MCF 10A (cell line): ENCODE measurements at regions not wholly inside any gene's neighbourhood (a gene's known extent, or its start where the extent isn't known, plus 50 kb on each side); places are given as distances from the start of the nearest gene placed in this dataset.
"Not testable (repeated sequence)": the region's sequence is repeated elsewhere in the genome, so short reads cannot be mapped to it uniquely, and the experiment has no call there.

ENCODE experiments used
- BruUV-seq: library from RNA; stranded (reverse); fragments of 400-500 nt; replicated peaks from 2 replicates; lab custom pipeline; 2021; lab: Mats Ljungman, UMichigan
- CTCF ChIA-PET: fragments of 300-600 bp; sonication (Branson Sonifier 250); formaldehyde crosslinking; extraction: SDS; loops from one replicate; lab custom pipeline; 2021; ENCODE audit warnings: antibody characterized with exemption, inconsistent platforms; lab: Yijun Ruan, JAX
- POLR2A ChIA-PET: fragments of 300-600, 350-650 bp; sonication (Branson Sonifier 250); formaldehyde crosslinking; extraction: SDS; loops from one replicate; lab custom pipeline; 2020; ENCODE audit warnings: antibody characterized with exemption, inconsistent platforms; lab: Yijun Ruan, JAX
- DNase-seq: peaks from one replicate; pipeline ENCODE4 v3.0.0-alpha.2; 2018; ENCODE audit not compliant: unreplicated experiment
- H3K27ac Mint-ChIP-seq: one replicate; pipeline ENCODE4 v1.8.0; 2022; ENCODE audit warnings: mild to moderate bottlenecking, low read depth, mixed read lengths; ENCODE audit not compliant: unreplicated experiment
- H3K27me3 Mint-ChIP-seq: one replicate; pipeline ENCODE4 v1.8.0; 2022; ENCODE audit warnings: mixed read lengths; ENCODE audit not compliant: insufficient read depth, unreplicated experiment
- H3K36me3 Mint-ChIP-seq: one replicate; pipeline ENCODE4 v1.8.0; 2022; ENCODE audit warnings: mild to moderate bottlenecking, moderate library complexity, mixed read lengths; ENCODE audit not compliant: insufficient read depth, unreplicated experiment
- H3K4me1 Mint-ChIP-seq: one replicate; pipeline ENCODE4 v1.8.0; 2022; ENCODE audit warnings: mixed read lengths; ENCODE audit not compliant: insufficient read depth, unreplicated experiment
- H3K4me3 Mint-ChIP-seq: one replicate; pipeline ENCODE4 v1.8.0; 2022; ENCODE audit warnings: mild to moderate bottlenecking, moderate library complexity, mixed read lengths; ENCODE audit not compliant: unreplicated experiment
- H3K9me3 Mint-ChIP-seq: one replicate; pipeline ENCODE4 v1.8.0; 2022; ENCODE audit warnings: mixed read lengths; ENCODE audit not compliant: unreplicated experiment
- CTCF ChIP-seq: fragments of 200-600 bp; IDR thresholded peaks from one replicate; pipeline ENCODE4 v1.8.0; 2022; ENCODE audit warnings: antibody characterized with exemption, mild to moderate bottlenecking; ENCODE audit not compliant: unreplicated experiment
- intact Hi-C: fragments of 100-400 bp; cut with micrococcal nuclease; formaldehyde crosslinking; loops from 2 replicates; pipeline ENCODE4 v1.14.1; 2022

- no peaks in the 10 kb centered on the region for H3K4me1 Mint-ChIP-seq
- intact Hi-C loops: loop anchor here (1.0 to 10.0 kb wide), 5 partner anchors 219 to 663 kb away; no protein-coding TSS in a partner anchor
- H3K4me3 Mint-ChIP-seq: no peak overlapping the region
- TF ChIP-seq CTCF: peak; percentile 47
- no peak overlapping the region for H3K27ac Mint-ChIP-seq
- ChIA-PET CTCF (interaction anchor here (0.6 to 4.4 kb wide), 17 partner anchors 13 to 1881 kb away, joined by 3 to 47 read pairs (median 3); no protein-coding TSS in a partner anchor), POLR2A (interaction anchor here (1.6 kb wide), 1 partner anchor 520 kb away, joined by 9 read pairs; no protein-coding TSS in a partner anchor)
- no peaks in the 10 kb centered on the region for H3K27me3 Mint-ChIP-seq
- no peak for DNase-seq
- BruUV-seq: no TSS peak
- no peaks in the 10 kb centered on the region for H3K36me3 Mint-ChIP-seq
- H3K9me3 Mint-ChIP-seq: no peaks in the 10 kb centered on the region
Observed at GRCh38 chr13:22801402-22802003, 379.3 kb upstream of the SGCG start.

- TF ChIP-seq CTCF: no peak
- H3K27ac Mint-ChIP-seq: no peak overlapping the region
- peaks cover 6% of the 10 kb centered on the region for H3K4me1 Mint-ChIP-seq
- H3K27me3 Mint-ChIP-seq: no peaks in the 10 kb centered on the region
- no peaks in the 10 kb centered on the region for H3K9me3 Mint-ChIP-seq
- no peak for DNase-seq
- no peaks in the 10 kb centered on the region for H3K36me3 Mint-ChIP-seq
- intact Hi-C loops: no loop called here
- POLR2A ChIA-PET: interaction anchor here (0.5 kb wide), 1 partner anchor 338 kb away, joined by 4 read pairs; no protein-coding TSS in a partner anchor
- no peak overlapping the region for H3K4me3 Mint-ChIP-seq
- CTCF ChIA-PET: interaction anchor here (0.6 kb wide), 1 partner anchor 139 kb away, joined by 5 read pairs; no protein-coding TSS in a partner anchor
- BruUV-seq: no TSS peak
Observed at GRCh38 chr13:22812793-22813192, 368.0 kb upstream of the SGCG start.

GRCh38 chr13:22813531-22814377 lies 367.0 kb upstream of the SGCG start:
- POLR2A ChIA-PET, H3K27ac Mint-ChIP-seq, H3K4me1 Mint-ChIP-seq, H3K4me3 Mint-ChIP-seq, DNase-seq, intact Hi-C loops, BruUV-seq, H3K9me3 Mint-ChIP-seq, H3K36me3 Mint-ChIP-seq, H3K27me3 Mint-ChIP-seq: not testable (repeated sequence)
- CTCF ChIA-PET: interaction anchor here (0.6 kb wide), 1 partner anchor 138 kb away, joined by 5 read pairs; no protein-coding TSS in a partner anchor

- H3K27ac Mint-ChIP-seq, intact Hi-C loops, BruUV-seq, H3K4me3 Mint-ChIP-seq, H3K27me3 Mint-ChIP-seq, H3K9me3 Mint-ChIP-seq, H3K4me1 Mint-ChIP-seq, H3K36me3 Mint-ChIP-seq, DNase-seq: not testable (repeated sequence)
- CTCF ChIA-PET: interaction anchor here (1.7 kb wide), 1 partner anchor 15 kb away, joined by 5 read pairs; no protein-coding TSS in a partner anchor
- POLR2A ChIA-PET: interaction anchor here (1.0 kb wide), 1 partner anchor 81 kb away, joined by 4 read pairs; no protein-coding TSS in a partner anchor
Observed at GRCh38 chr13:22814433-22814832, 366.3 kb upstream of the SGCG start.
